A673 (cell line): ENCODE measurements at regions not wholly inside any gene's neighbourhood (a gene's known extent, or its start where the extent isn't known, plus 50 kb on each side); places are given as distances from the start of the nearest gene placed in this dataset.

Source experiments
- CTCF ChIP-seq: fragments of 300-800, 200-600 bp; sonication (generic); conservative IDR thresholded peaks from 2 replicates; pipeline ENCODE4 v1.5.1; 2017; ENCODE audit warnings: low read depth, mild to moderate bottlenecking, antibody characterized with exemption, low read length, moderate library complexity, mixed read lengths
- EZH2 ChIP-seq: fragments of 200-600 bp; sonication (generic); IDR thresholded peaks from 2 replicates; pipeline ENCODE4 v1.6.1; 2017; ENCODE audit warnings: borderline replicate concordance, low read depth, mild to moderate bottlenecking, mixed read lengths, antibody characterized with exemption, low read length; ENCODE audit not compliant: poor library complexity, severe bottlenecking

- TF ChIP-seq CTCF (no peak), EZH2 (no peak)
These were observed 104.0 kb downstream of the QRSL1 start for GRCh38 chr6:106733386-106733785.
